CD4-positive, alpha-beta memory T cell (primary cell): ENCODE measurements at regions not wholly inside any gene's neighbourhood (a gene's known extent, or its start where the extent isn't known, plus 50 kb on each side); places are given as distances from the start of the nearest gene placed in this dataset.

Experiments used
- CTCF ChIA-PET: fragments of 350-600 bp; sonication (Branson Sonifier 250); formaldehyde crosslinking; loops from one replicate; lab custom pipeline; 2021; ENCODE audit warnings: inconsistent platforms; ENCODE audit not compliant: partially characterized antibody; lab: Charles Lee
- POLR2A ChIA-PET: fragments of 350-600 bp; sonication (Branson Sonifier 250); formaldehyde crosslinking; loops from one replicate; lab custom pipeline; 2021; ENCODE audit not compliant: partially characterized antibody; lab: Charles Lee
- DNase-seq, 5 donors: peaks; one replicate each; pipeline versions ENCODE4 v3.0.0 to v3.0.0-alpha.2; 2020 to 2022; ENCODE audit warnings: mixed read lengths in 1 of 5
- H3K27ac ChIP-seq: one replicate; pipeline ENCODE4 v1.7.0; 2013; ENCODE audit warnings: low read depth, low read length
- H3K27me3 ChIP-seq: 2 replicates; pipeline ENCODE4 v1.7.0; 2013; ENCODE audit warnings: mild to moderate bottlenecking, low read length, moderate library complexity; ENCODE audit not compliant: insufficient read depth
- H3K36me3 ChIP-seq: 2 replicates; pipeline ENCODE4 v1.7.0; 2013; ENCODE audit warnings: mild to moderate bottlenecking, low read length, moderate library complexity; ENCODE audit not compliant: insufficient read depth
- H3K4me1 ChIP-seq: 2 replicates; pipeline ENCODE4 v1.7.0; 2013; ENCODE audit warnings: mild to moderate bottlenecking, low read length, moderate library complexity; ENCODE audit not compliant: insufficient read depth
- H3K4me3 ChIP-seq, 2 donors: one replicate each; pipeline ENCODE4 v1.7.0; 2013; ENCODE audit warnings: low read length in 2 of 2, mild to moderate bottlenecking in 1 of 2
- H3K9me3 ChIP-seq, 2 donors: one replicate each; pipeline ENCODE4 v1.7.0; 2013; ENCODE audit warnings: low read length in 2 of 2, control low read depth in 1 of 2; ENCODE audit not compliant: control insufficient read depth in 1 of 2
- H3K27ac Mint-ChIP-seq, 7 donors: one replicate each; pipeline ENCODE4 v1.8.0; 2020 to 2021; ENCODE audit warnings: mixed read lengths in 7 of 7, mild to moderate bottlenecking in 6 of 7, inconsistent platforms in 3 of 7, moderate library complexity in 3 of 7
- H3K27me3 Mint-ChIP-seq, 2 donors: one replicate each; pipeline ENCODE4 v1.8.0; 2020 to 2021; ENCODE audit warnings: mixed read lengths in 2 of 2
- H3K36me3 Mint-ChIP-seq, 2 donors: one replicate each; pipeline ENCODE4 v1.8.0; 2020 to 2021; ENCODE audit warnings: mixed read lengths in 2 of 2, inconsistent platforms in 1 of 2, mild to moderate bottlenecking in 1 of 2
- H3K4me1 Mint-ChIP-seq, 4 donors: one replicate each; pipeline ENCODE4 v1.8.0; 2020 to 2021; ENCODE audit warnings: mixed read lengths in 4 of 4, mild to moderate bottlenecking in 1 of 4
- H3K4me3 Mint-ChIP-seq, 8 donors: one replicate each; pipeline ENCODE4 v1.8.0; 2020 to 2021; ENCODE audit warnings: mixed read lengths in 8 of 8, mild to moderate bottlenecking in 7 of 8, moderate library complexity in 6 of 8, inconsistent platforms in 3 of 8
- H3K9me3 Mint-ChIP-seq, 8 donors: one replicate each; pipeline ENCODE4 v1.8.0; 2020 to 2021; ENCODE audit warnings: mixed read lengths in 8 of 8, mild to moderate bottlenecking in 5 of 8, inconsistent platforms in 3 of 8, moderate library complexity in 1 of 8
- intact Hi-C: fragments of 100-400 bp; cut with micrococcal nuclease; formaldehyde crosslinking; loops from one replicate; pipeline ENCODE4 v1.15.1; 2023

- peaks cover 9 to 10% (median 10%) of the 10 kb centered on the region in 4 donors for H3K4me1 Mint-ChIP-seq
- H3K27ac Mint-ChIP-seq = no peak overlapping the region
- no peak overlapping the region for H3K4me3 Mint-ChIP-seq
- no peaks in the 10 kb centered on the region for H3K27me3 ChIP-seq
- intact Hi-C loops = no loop called here
- POLR2A ChIA-PET = no interaction called here
- H3K9me3 Mint-ChIP-seq = peaks cover 0 to 6% (median 0%) of the 10 kb centered on the region in 8 donors
- H3K36me3 ChIP-seq = no peaks in the 10 kb centered on the region
- no peak for DNase-seq
- H3K36me3 Mint-ChIP-seq = no peaks in the 10 kb centered on the region
- no peak overlapping the region for H3K4me3 ChIP-seq
- H3K4me1 ChIP-seq = peaks cover 11% of the 10 kb centered on the region
- no peaks in the 10 kb centered on the region for H3K9me3 ChIP-seq
- H3K27ac ChIP-seq = no peak overlapping the region
- CTCF ChIA-PET = no interaction called here
- no peaks in the 10 kb centered on the region for H3K27me3 Mint-ChIP-seq
Measured at GRCh38 chr21:35217504-35218060, 168.5 kb upstream of the RUNX1 start.

GRCh38 chr21:35216996-35217395 lies 167.9 kb upstream of the RUNX1 start:
- CTCF ChIA-PET = no interaction called here

GRCh38 chr21:35215870-35216269 lies 166.8 kb upstream of the RUNX1 start:
- Mint-ChIP-seq H3K27me3 (no peaks in the 10 kb centered on the region), H3K4me3 (no peak overlapping the region), H3K4me1 (no peaks in the 10 kb centered on the region), H3K9me3 (peaks cover 0 to 6% (median under 1%) of the 10 kb centered on the region in 8 donors), H3K27ac (no peak overlapping the region), H3K36me3 (no peaks in the 10 kb centered on the region)
- no peaks in the 10 kb centered on the region for H3K9me3 ChIP-seq
- no peak for DNase-seq
- no peaks in the 10 kb centered on the region for H3K36me3 ChIP-seq
- no peaks in the 10 kb centered on the region for H3K27me3 ChIP-seq
- no peaks in the 10 kb centered on the region for H3K4me1 ChIP-seq
- no peak overlapping the region for H3K4me3 ChIP-seq
- ChIA-PET CTCF (no interaction called here), POLR2A (no interaction called here)
- H3K27ac ChIP-seq = no peak overlapping the region
- intact Hi-C loops = no loop called here

More at GRCh38 chr21:35216996-35217395, 167.9 kb upstream of the RUNX1 start:
- no peaks in the 10 kb centered on the region for H3K9me3 ChIP-seq
- Mint-ChIP-seq H3K27ac (no peak overlapping the region), H3K4me3 (no peak overlapping the region), H3K27me3 (no peaks in the 10 kb centered on the region), H3K36me3 (no peaks in the 10 kb centered on the region), H3K9me3 (peaks cover 0 to 6% (median 0%) of the 10 kb centered on the region in 8 donors), H3K4me1 (peaks cover 3 to 4% (median 4%) of the 10 kb centered on the region in 4 donors)
- H3K27ac ChIP-seq = no peak overlapping the region
- intact Hi-C loops = no loop called here
- H3K4me3 ChIP-seq = no peak overlapping the region
- POLR2A ChIA-PET = no interaction called here
- DNase-seq = no peak
- peaks cover 5% of the 10 kb centered on the region for H3K4me1 ChIP-seq
- H3K36me3 ChIP-seq = no peaks in the 10 kb centered on the region
- H3K27me3 ChIP-seq = no peaks in the 10 kb centered on the region

GRCh38 chr21:35212393-35213127 lies 163.5 kb upstream of the RUNX1 start:
- Mint-ChIP-seq H3K36me3 (peaks cover 0 to 6% of the 10 kb centered on the region in 2 donors), H3K4me1 (no peaks in the 10 kb centered on the region), H3K27ac (no peak overlapping the region), H3K27me3 (peaks cover 0 to 2% of the 10 kb centered on the region in 2 donors), H3K9me3 (peaks cover 0 to 19% (median 14%) of the 10 kb centered on the region in 8 donors), H3K4me3 (no peak overlapping the region)
- Histone ChIP-seq H3K36me3 (no peaks in the 10 kb centered on the region), H3K9me3 (peaks cover 0 to 3% of the 10 kb centered on the region in 2 donors), H3K27me3 (no peaks in the 10 kb centered on the region), H3K27ac (no peak overlapping the region), H3K4me3 (no peak overlapping the region), H3K4me1 (no peaks in the 10 kb centered on the region)
- CTCF ChIA-PET = no interaction called here
- no peak for DNase-seq
- POLR2A ChIA-PET = no interaction called here
- intact Hi-C loops = no loop called here

- Mint-ChIP-seq H3K4me3 (no peak overlapping the region), H3K36me3 (peaks cover 0 to 6% of the 10 kb centered on the region in 2 donors), H3K27ac (no peak overlapping the region), H3K9me3 (peaks cover 0 to 19% (median 14%) of the 10 kb centered on the region in 8 donors), H3K4me1 (peaks cover 0 to under 1% (median 0%) of the 10 kb centered on the region in 4 donors), H3K27me3 (peaks cover 0 to 2% of the 10 kb centered on the region in 2 donors)
- no peak overlapping the region for H3K4me3 ChIP-seq
- no peak overlapping the region for H3K27ac ChIP-seq
- no peaks in the 10 kb centered on the region for H3K4me1 ChIP-seq
- H3K36me3 ChIP-seq = no peaks in the 10 kb centered on the region
- ChIA-PET POLR2A (no interaction called here), CTCF (no interaction called here)
- peaks cover 0 to 3% of the 10 kb centered on the region in 2 donors for H3K9me3 ChIP-seq
- intact Hi-C loops = no loop called here
- no peaks in the 10 kb centered on the region for H3K27me3 ChIP-seq
- no peak for DNase-seq
Measured at GRCh38 chr21:35211782-35212181, 162.7 kb upstream of the RUNX1 start.

GRCh38 chr21:35210093-35210492 lies 161.0 kb upstream of the RUNX1 start:
- H3K27me3 Mint-ChIP-seq = peaks cover 0 to 2% of the 10 kb centered on the region in 2 donors
- H3K4me3 Mint-ChIP-seq = no peak overlapping the region
- Histone ChIP-seq H3K4me3 (no peak overlapping the region), H3K27me3 (no peaks in the 10 kb centered on the region), H3K9me3 (peaks cover 0 to 3% of the 10 kb centered on the region in 2 donors), H3K36me3 (no peaks in the 10 kb centered on the region), H3K4me1 (peaks cover 10% of the 10 kb centered on the region), H3K27ac (no peak overlapping the region)
- ChIA-PET CTCF (no interaction called here), POLR2A (no interaction called here)
- peaks cover 0 to 6% of the 10 kb centered on the region in 2 donors for H3K36me3 Mint-ChIP-seq
- H3K27ac Mint-ChIP-seq = no peak overlapping the region
- peaks cover 0 to 19% (median 14%) of the 10 kb centered on the region in 8 donors for H3K9me3 Mint-ChIP-seq
- H3K4me1 Mint-ChIP-seq = peaks cover 6 to 13% (median 10%) of the 10 kb centered on the region in 4 donors
- no peak for DNase-seq
- intact Hi-C loops = no loop called here

- Histone ChIP-seq H3K27ac (no peak overlapping the region), H3K4me3 (no peak overlapping the region), H3K4me1 (peaks cover 16% of the 10 kb centered on the region), H3K9me3 (peaks cover 0 to 3% of the 10 kb centered on the region in 2 donors), H3K27me3 (no peaks in the 10 kb centered on the region), H3K36me3 (no peaks in the 10 kb centered on the region)
- peaks cover 0 to 2% of the 10 kb centered on the region in 2 donors for H3K27me3 Mint-ChIP-seq
- intact Hi-C loops = no loop called here
- ChIA-PET CTCF (interaction anchor here (1.1 kb wide), 1 partner anchor 11 kb away, joined by 3 read pairs; no protein-coding TSS in a partner anchor), POLR2A (no interaction called here)
- no peak overlapping the region for H3K27ac Mint-ChIP-seq
- DNase-seq = no peak
- peaks cover 0 to 19% (median 14%) of the 10 kb centered on the region in 8 donors for H3K9me3 Mint-ChIP-seq
- H3K4me3 Mint-ChIP-seq = no peak overlapping the region
- peaks cover 0 to 6% of the 10 kb centered on the region in 2 donors for H3K36me3 Mint-ChIP-seq
- peaks cover 8 to 20% (median 15%) of the 10 kb centered on the region in 4 donors for H3K4me1 Mint-ChIP-seq
Measured at GRCh38 chr21:35208810-35209517, 159.9 kb upstream of the RUNX1 start.
